ENCODE measurements at regions not wholly inside any gene's neighbourhood (a gene's known extent, or its start where the extent isn't known, plus 50 kb on each side); places are given as distances from the start of the nearest gene placed in this dataset.

GRCh38 chr1:232501854-232502253, 128.1 kb downstream of the SIPA1L2 start:
- ChIA-PET CTCF (no interaction called here), POLR2A (no interaction called here)
- Histone ChIP-seq H3K4me1 (ENCODE audit: insufficient read depth, low read length) (no peaks in the 10 kb centered on the region), H3K36me3 (ENCODE audit: insufficient read depth, low read length) (no peaks in the 10 kb centered on the region), H3K27ac (ENCODE audit: low read depth, low read length) (no peak overlapping the region), H3K4me3 (ENCODE audit: low read length) (no peak overlapping the region), H3K27me3 (ENCODE audit: insufficient read depth, low read length, poor library complexity, severe bottlenecking) (no peaks in the 10 kb centered on the region), H3K9me3 (ENCODE audit: low read length) (no peaks in the 10 kb centered on the region)
- Mint-ChIP-seq H3K4me3 (no peak overlapping the region), H3K9me3 (no peaks in the 10 kb centered on the region), H3K27ac (no peak overlapping the region), H3K4me1 (peaks cover 0 to 4% (median 0%) of the 10 kb centered on the region in 3 donors), H3K27me3 (peaks cover 0 to 10% of the 10 kb centered on the region in 2 donors), H3K36me3 (no peaks in the 10 kb centered on the region)
- no peak for DNase-seq

GRCh38 chr1:232499188-232499587, 130.7 kb downstream of the SIPA1L2 start:
- Mint-ChIP-seq H3K27ac (peak overlapping the region in 2 of 8 donors; percentile 4 to 21), H3K36me3 (no peaks in the 10 kb centered on the region), H3K27me3 (peaks cover 1 to 4% of the 10 kb centered on the region in 2 donors), H3K4me3 (no peak overlapping the region), H3K4me1 (peaks cover 0 to 4% (median 0%) of the 10 kb centered on the region in 3 donors), H3K9me3 (no peaks in the 10 kb centered on the region)
- no peaks in the 10 kb centered on the region for H3K4me1 ChIP-seq (ENCODE audit: insufficient read depth, low read length)
- CTCF ChIA-PET = no interaction called here
- no peak overlapping the region for H3K4me3 ChIP-seq (ENCODE audit: low read length)
- H3K27ac ChIP-seq (ENCODE audit: low read depth, low read length) = no peak overlapping the region
- no peaks in the 10 kb centered on the region for H3K27me3 ChIP-seq (ENCODE audit: insufficient read depth, low read length, poor library complexity, severe bottlenecking)
- POLR2A ChIA-PET = no interaction called here
- H3K9me3 ChIP-seq (ENCODE audit: low read length) = no peaks in the 10 kb centered on the region
- DNase-seq = no peak
- no peaks in the 10 kb centered on the region for H3K36me3 ChIP-seq (ENCODE audit: insufficient read depth, low read length)

- Histone ChIP-seq H3K36me3 (ENCODE audit: insufficient read depth, low read length) (no peaks in the 10 kb centered on the region), H3K4me1 (ENCODE audit: insufficient read depth, low read length) (no peaks in the 10 kb centered on the region), H3K4me3 (ENCODE audit: low read length) (no peak overlapping the region), H3K27me3 (ENCODE audit: insufficient read depth, low read length, poor library complexity, severe bottlenecking) (no peaks in the 10 kb centered on the region), H3K27ac (ENCODE audit: low read depth, low read length) (no peak overlapping the region), H3K9me3 (ENCODE audit: low read length) (no peaks in the 10 kb centered on the region)
- no peaks in the 10 kb centered on the region for H3K9me3 Mint-ChIP-seq
- no peak overlapping the region for H3K27ac Mint-ChIP-seq
- no peaks in the 10 kb centered on the region for H3K4me1 Mint-ChIP-seq
- ChIA-PET CTCF (no interaction called here), POLR2A (no interaction called here)
- no peak for DNase-seq
- H3K36me3 Mint-ChIP-seq = peaks cover 0 to 18% (median 0%) of the 10 kb centered on the region in 3 donors
- H3K27me3 Mint-ChIP-seq = peaks cover 0 to 4% of the 10 kb centered on the region in 2 donors
- H3K4me3 Mint-ChIP-seq = no peak overlapping the region
These were observed 136.1 kb downstream of the SIPA1L2 start for GRCh38 chr1:232493869-232494268.

- Histone ChIP-seq H3K4me1 (ENCODE audit: insufficient read depth, low read length) (no peaks in the 10 kb centered on the region), H3K27ac (ENCODE audit: low read depth, low read length) (no peak overlapping the region), H3K27me3 (ENCODE audit: insufficient read depth, low read length, poor library complexity, severe bottlenecking) (no peaks in the 10 kb centered on the region), H3K9me3 (ENCODE audit: low read length) (no peaks in the 10 kb centered on the region), H3K36me3 (ENCODE audit: insufficient read depth, low read length) (no peaks in the 10 kb centered on the region), H3K4me3 (ENCODE audit: low read length) (no peak overlapping the region)
- H3K4me1 Mint-ChIP-seq = no peaks in the 10 kb centered on the region
- H3K36me3 Mint-ChIP-seq = peaks cover 0 to 18% (median 0%) of the 10 kb centered on the region in 3 donors
- peaks cover 0 to under 1% of the 10 kb centered on the region in 2 donors for H3K27me3 Mint-ChIP-seq
- ChIA-PET CTCF (no interaction called here), POLR2A (interaction anchor here (0.7 kb wide), 1 partner anchor 727 kb away, joined by 3 read pairs; no protein-coding TSS in a partner anchor)
- no peak for DNase-seq
- no peak overlapping the region for H3K4me3 Mint-ChIP-seq
- H3K27ac Mint-ChIP-seq = no peak overlapping the region
- no peaks in the 10 kb centered on the region for H3K9me3 Mint-ChIP-seq
These were observed 140.7 kb downstream of the SIPA1L2 start for GRCh38 chr1:232489256-232489655.

GRCh38 chr1:232487236-232487635, 142.7 kb downstream of the SIPA1L2 start:
- no peaks in the 10 kb centered on the region for H3K4me1 Mint-ChIP-seq
- H3K27ac Mint-ChIP-seq = no peak overlapping the region
- no peaks in the 10 kb centered on the region for H3K27me3 Mint-ChIP-seq
- Histone ChIP-seq H3K4me1 (ENCODE audit: insufficient read depth, low read length) (no peaks in the 10 kb centered on the region), H3K9me3 (ENCODE audit: low read length) (no peaks in the 10 kb centered on the region), H3K4me3 (ENCODE audit: low read length) (no peak overlapping the region), H3K27ac (ENCODE audit: low read depth, low read length) (no peak overlapping the region), H3K27me3 (ENCODE audit: insufficient read depth, low read length, poor library complexity, severe bottlenecking) (no peaks in the 10 kb centered on the region), H3K36me3 (ENCODE audit: insufficient read depth, low read length) (no peaks in the 10 kb centered on the region)
- H3K36me3 Mint-ChIP-seq = peaks cover 0 to 23% (median 0%) of the 10 kb centered on the region in 3 donors
- no peaks in the 10 kb centered on the region for H3K9me3 Mint-ChIP-seq
- CTCF ChIA-PET = no interaction called here
- POLR2A ChIA-PET = no interaction called here
- no peak for DNase-seq
- no peak overlapping the region for H3K4me3 Mint-ChIP-seq

GRCh38 chr1:232486454-232487207, 143.3 kb downstream of the SIPA1L2 start:
- Mint-ChIP-seq H3K4me1 (no peaks in the 10 kb centered on the region), H3K4me3 (no peak overlapping the region), H3K27ac (no peak overlapping the region), H3K9me3 (no peaks in the 10 kb centered on the region), H3K36me3 (peaks cover 0 to 23% (median 0%) of the 10 kb centered on the region in 3 donors), H3K27me3 (no peaks in the 10 kb centered on the region)
- H3K36me3 ChIP-seq (ENCODE audit: insufficient read depth, low read length) = no peaks in the 10 kb centered on the region
- no peak for DNase-seq
- no peaks in the 10 kb centered on the region for H3K9me3 ChIP-seq (ENCODE audit: low read length)
- H3K27ac ChIP-seq (ENCODE audit: low read depth, low read length) = no peak overlapping the region
- no peak overlapping the region for H3K4me3 ChIP-seq (ENCODE audit: low read length)
- H3K4me1 ChIP-seq (ENCODE audit: insufficient read depth, low read length) = no peaks in the 10 kb centered on the region
- POLR2A ChIA-PET = no interaction called here
- CTCF ChIA-PET = no interaction called here
- no peaks in the 10 kb centered on the region for H3K27me3 ChIP-seq (ENCODE audit: insufficient read depth, low read length, poor library complexity, severe bottlenecking)

- CTCF ChIA-PET = no interaction called here
These were observed 143.9 kb downstream of the SIPA1L2 start for GRCh38 chr1:232486006-232486405.

GRCh38 chr1:232484856-232485255, 145.1 kb downstream of the SIPA1L2 start:
- Histone ChIP-seq H3K27ac (ENCODE audit: low read depth, low read length) (no peak overlapping the region), H3K4me3 (ENCODE audit: low read length) (no peak overlapping the region), H3K9me3 (ENCODE audit: low read length) (no peaks in the 10 kb centered on the region), H3K27me3 (ENCODE audit: insufficient read depth, low read length, poor library complexity, severe bottlenecking) (no peaks in the 10 kb centered on the region), H3K4me1 (ENCODE audit: insufficient read depth, low read length) (no peaks in the 10 kb centered on the region), H3K36me3 (ENCODE audit: insufficient read depth, low read length) (no peaks in the 10 kb centered on the region)
- no peak overlapping the region for H3K4me3 Mint-ChIP-seq
- ChIA-PET POLR2A (interaction anchor here (0.5 kb wide), 1 partner anchor 43 kb away, joined by 4 read pairs; no protein-coding TSS in a partner anchor), CTCF (no interaction called here)
- no peaks in the 10 kb centered on the region for H3K4me1 Mint-ChIP-seq
- no peak for DNase-seq
- no peaks in the 10 kb centered on the region for H3K27me3 Mint-ChIP-seq
- H3K27ac Mint-ChIP-seq = peak overlapping the region in 1 of 8 donors; percentile 25
- peaks cover 0 to 16% (median 1%) of the 10 kb centered on the region in 3 donors for H3K36me3 Mint-ChIP-seq
- no peaks in the 10 kb centered on the region for H3K9me3 Mint-ChIP-seq

More at GRCh38 chr1:232486006-232486405, 143.9 kb downstream of the SIPA1L2 start:
- peaks cover 0 to 23% (median 1%) of the 10 kb centered on the region in 3 donors for H3K36me3 Mint-ChIP-seq
- Histone ChIP-seq H3K4me3 (ENCODE audit: low read length) (no peak overlapping the region), H3K27ac (ENCODE audit: low read depth, low read length) (no peak overlapping the region), H3K36me3 (ENCODE audit: insufficient read depth, low read length) (no peaks in the 10 kb centered on the region), H3K27me3 (ENCODE audit: insufficient read depth, low read length, poor library complexity, severe bottlenecking) (no peaks in the 10 kb centered on the region), H3K9me3 (ENCODE audit: low read length) (no peaks in the 10 kb centered on the region), H3K4me1 (ENCODE audit: insufficient read depth, low read length) (no peaks in the 10 kb centered on the region)
- no peaks in the 10 kb centered on the region for H3K9me3 Mint-ChIP-seq
- H3K4me1 Mint-ChIP-seq = no peaks in the 10 kb centered on the region
- no peak overlapping the region for H3K27ac Mint-ChIP-seq
- POLR2A ChIA-PET = no interaction called here
- H3K27me3 Mint-ChIP-seq = no peaks in the 10 kb centered on the region
- DNase-seq = no peak
- H3K4me3 Mint-ChIP-seq = no peak overlapping the region

Data from CD8-positive, alpha-beta memory T cell (primary cell).